ENCODE measurements at regions not wholly inside any gene's neighbourhood (a gene's known extent, or its start where the extent isn't known, plus 50 kb on each side); places are given as distances from the start of the nearest gene placed in this dataset.

GRCh38 chr2:226680719-226681118 is 118.9 kb downstream of the IRS1 start:
- DNase-seq (ENCODE audit: low spot score), result no peak

GRCh38 chr2:226679389-226680065 is 120.1 kb downstream of the IRS1 start:
- no peak for DNase-seq (ENCODE audit: low spot score)

- DNase-seq (ENCODE audit: low spot score), result no peak
Measured at GRCh38 chr2:226678422-226678821, 121.2 kb downstream of the IRS1 start.

GRCh38 chr2:226677080-226677479 is 122.5 kb downstream of the IRS1 start:
- no peak for DNase-seq (ENCODE audit: low spot score)

- no peak for DNase-seq (ENCODE audit: low spot score)
Measured at GRCh38 chr2:226676618-226677017, 123.0 kb downstream of the IRS1 start.

- DNase-seq (ENCODE audit: low spot score), result no peak
Measured at GRCh38 chr2:226674123-226674522, 125.5 kb downstream of the IRS1 start.

- no peak for DNase-seq (ENCODE audit: low spot score)
Measured at GRCh38 chr2:226673314-226673723, 126.3 kb downstream of the IRS1 start.

GRCh38 chr2:226671141-226671676 is 128.4 kb downstream of the IRS1 start:
- DNase-seq (ENCODE audit: low spot score), result no peak

GRCh38 chr2:226669905-226670304 is 129.7 kb downstream of the IRS1 start:
- no peak for DNase-seq (ENCODE audit: low spot score)

GRCh38 chr2:226669249-226669648 is 130.4 kb downstream of the IRS1 start:
- DNase-seq (ENCODE audit: low spot score), result no peak

- no peak for DNase-seq (ENCODE audit: low spot score)
Measured at GRCh38 chr2:226667736-226668135, 131.9 kb downstream of the IRS1 start.

- no peak for DNase-seq (ENCODE audit: low spot score)
Measured at GRCh38 chr2:226665306-226665831, 134.3 kb downstream of the IRS1 start.

- no peak for DNase-seq (ENCODE audit: low spot score)
Measured at GRCh38 chr2:226664661-226665060, 135.0 kb downstream of the IRS1 start.

- no peak for DNase-seq (ENCODE audit: low spot score)
Measured at GRCh38 chr2:226664140-226664539, 135.5 kb downstream of the IRS1 start.

- no peak for DNase-seq (ENCODE audit: low spot score)
Measured at GRCh38 chr2:226661789-226662545, 137.7 kb downstream of the IRS1 start.

- no peak for DNase-seq (ENCODE audit: low spot score)
Measured at GRCh38 chr2:226660526-226660925, 139.1 kb downstream of the IRS1 start.

- no peak for DNase-seq (ENCODE audit: low spot score)
Measured at GRCh38 chr2:226660124-226660523, 139.5 kb downstream of the IRS1 start.

- no peak for DNase-seq (ENCODE audit: low spot score)
Measured at GRCh38 chr2:226659410-226659809, 140.2 kb downstream of the IRS1 start.

- DNase-seq (ENCODE audit: low spot score), result no peak
Measured at GRCh38 chr2:226658555-226658954, 141.1 kb downstream of the IRS1 start.

- DNase-seq (ENCODE audit: low spot score), result no peak
Measured at GRCh38 chr2:226657340-226658053, 142.1 kb downstream of the IRS1 start.

GRCh38 chr2:226656367-226656766 is 143.3 kb downstream of the IRS1 start:
- no peak for DNase-seq (ENCODE audit: low spot score)

GRCh38 chr2:226655871-226656270 is 143.7 kb downstream of the IRS1 start:
- DNase-seq (ENCODE audit: low spot score), result no peak

All from CD4-positive, alpha-beta T cell treated with Interleukin-15 for 4 hours (primary cell).